Caki2 (cell line): ENCODE measurements at regions not wholly inside any gene's neighbourhood (a gene's known extent, or its start where the extent isn't known, plus 50 kb on each side); places are given as distances from the start of the nearest gene placed in this dataset.
"Not testable (repeated sequence)": the region's sequence is repeated elsewhere in the genome, so short reads cannot be mapped to it uniquely, and the experiment has no call there.

ENCODE experiments used
- DNase-seq: peaks from one replicate; pipeline ENCODE4 v3.0.0-alpha.2; 2015; ENCODE audit warnings: low read depth
- in situ Hi-C: cut with HindIII; loops from 2 replicates; pipeline ENCODE4 v1.10.0; 2016; ENCODE audit warnings: low sequenced_read_pairs, low pct_unique_long_range_greater_than_20kb, mixed read lengths

GRCh38 chr9:78127279-78128225 is 95.9 kb upstream of the GNAQ start:
- DNase-seq = no peak
- in situ Hi-C loops = no loop called here

- DNase-seq = no peak
- in situ Hi-C loops = no loop called here
Observed at GRCh38 chr9:78123808-78124207, 92.2 kb upstream of the GNAQ start.

GRCh38 chr9:78122631-78123030 is 91.0 kb upstream of the GNAQ start:
- no peak for DNase-seq
- in situ Hi-C loops = no loop called here

- peak; percentile 11 for DNase-seq
- in situ Hi-C loops = no loop called here
Observed at GRCh38 chr9:78121488-78121887, 89.9 kb upstream of the GNAQ start.

DNA sequence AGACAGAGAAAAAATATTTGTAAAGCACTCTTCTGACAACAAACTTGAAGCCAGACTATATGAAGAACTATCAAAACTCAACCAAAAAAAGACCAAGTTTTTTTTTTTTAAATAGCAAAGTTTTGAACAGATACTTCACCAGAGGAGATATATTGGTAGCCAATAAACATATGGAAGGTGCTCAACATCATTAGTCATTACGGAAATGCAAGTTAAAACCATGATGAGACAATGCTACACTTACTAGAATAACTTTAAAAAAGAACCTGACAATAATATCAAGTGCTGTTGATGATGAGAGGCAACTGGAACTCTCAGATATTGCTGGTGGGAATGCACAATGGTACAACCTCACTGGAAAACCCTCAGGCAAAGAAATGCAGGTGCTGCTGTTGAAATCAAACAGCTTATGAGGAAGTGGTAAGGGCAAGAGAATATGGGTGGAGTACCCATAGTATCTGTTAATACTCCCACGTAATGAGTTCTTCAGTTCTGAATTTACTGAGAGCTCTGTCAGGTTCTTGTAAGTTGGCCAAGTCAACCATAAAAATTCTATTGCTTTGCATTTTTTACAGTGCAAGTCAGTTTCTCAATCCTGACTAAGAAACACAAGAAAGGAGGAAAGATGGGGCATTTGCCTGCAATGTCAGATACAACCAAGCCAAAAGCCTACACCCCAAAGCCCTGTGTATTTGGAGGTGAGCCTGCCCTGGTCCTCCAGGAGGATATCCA is 87.3 kb upstream of the GNAQ start:
- no peak for DNase-seq
- in situ Hi-C loops = no loop called here

GRCh38 chr9:78115073-78115472 is 83.5 kb upstream of the GNAQ start:
- no peak for DNase-seq
- in situ Hi-C loops = no loop called here

DNA sequence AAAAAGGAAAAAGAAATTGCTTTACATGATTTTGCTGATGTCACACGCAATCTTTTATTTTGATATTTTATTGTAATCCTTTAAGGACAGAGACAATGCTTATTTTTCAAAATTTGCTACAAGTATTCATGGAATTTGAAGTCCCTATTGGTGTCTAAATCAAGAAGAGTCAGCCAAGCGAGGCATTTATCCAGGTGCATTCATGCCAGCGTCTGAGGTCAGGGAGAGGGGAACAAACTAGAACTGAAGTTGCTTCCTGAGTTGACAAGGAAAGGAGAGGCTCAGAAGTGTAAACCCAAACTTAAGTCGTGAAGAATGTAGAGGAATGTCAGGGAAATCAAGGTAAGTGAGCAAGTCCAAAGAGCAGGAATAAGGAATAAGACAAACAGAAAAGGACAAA is 83.0 kb upstream of the GNAQ start:
- DNase-seq = no peak
- in situ Hi-C loops = no loop called here

DNA sequence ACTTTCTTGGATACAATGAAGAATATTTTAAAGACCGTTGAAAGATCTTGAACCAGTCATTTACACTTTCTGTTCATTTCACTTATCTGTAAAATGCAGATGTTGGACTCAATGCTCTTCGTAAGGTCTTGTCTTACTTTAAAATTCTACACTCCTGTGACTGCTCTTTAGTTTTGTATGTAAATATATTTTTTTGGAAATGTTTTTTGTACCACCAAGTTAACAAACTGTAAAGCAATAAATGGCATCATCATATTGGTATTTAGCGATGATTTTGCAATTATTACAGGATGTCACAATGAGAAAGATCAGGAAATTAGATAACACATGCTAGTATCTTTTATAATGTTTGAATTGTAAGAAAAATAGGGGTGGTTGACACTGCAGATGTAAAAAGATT is 80.8 kb upstream of the GNAQ start:
- in situ Hi-C loops = no loop called here
- no peak for DNase-seq

GRCh38 chr9:78112004-78112403 is 80.4 kb upstream of the GNAQ start:
- DNase-seq = no peak
- in situ Hi-C loops = no loop called here

DNA sequence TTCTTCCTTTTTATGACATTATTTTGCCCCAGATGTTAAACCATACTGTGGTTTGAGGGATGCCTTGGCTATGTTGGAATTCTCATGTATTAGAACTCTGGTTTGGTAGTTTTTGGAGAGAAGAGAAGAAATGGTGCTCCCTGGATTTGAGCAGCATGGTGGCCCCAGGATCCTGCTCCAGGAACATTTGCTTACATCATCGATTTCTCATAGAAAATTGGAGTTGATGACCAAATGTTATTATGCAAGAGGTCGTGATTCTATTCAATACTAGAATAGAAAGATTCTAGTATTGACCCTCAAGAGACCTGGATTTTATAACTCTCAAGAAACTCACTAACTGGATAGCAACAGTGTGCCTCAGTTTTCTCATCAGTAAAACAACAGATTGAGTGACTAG is 77.5 kb upstream of the GNAQ start:
- DNase-seq = no peak
- in situ Hi-C loops = no loop called here

- in situ Hi-C loops, DNase-seq: not testable (repeated sequence)
Observed at GRCh38 chr9:78106586-78106985, 75.0 kb upstream of the GNAQ start.

GRCh38 chr9:78103971-78104433 is 72.4 kb upstream of the GNAQ start:
- in situ Hi-C loops = no loop called here
- DNase-seq = no peak

DNA sequence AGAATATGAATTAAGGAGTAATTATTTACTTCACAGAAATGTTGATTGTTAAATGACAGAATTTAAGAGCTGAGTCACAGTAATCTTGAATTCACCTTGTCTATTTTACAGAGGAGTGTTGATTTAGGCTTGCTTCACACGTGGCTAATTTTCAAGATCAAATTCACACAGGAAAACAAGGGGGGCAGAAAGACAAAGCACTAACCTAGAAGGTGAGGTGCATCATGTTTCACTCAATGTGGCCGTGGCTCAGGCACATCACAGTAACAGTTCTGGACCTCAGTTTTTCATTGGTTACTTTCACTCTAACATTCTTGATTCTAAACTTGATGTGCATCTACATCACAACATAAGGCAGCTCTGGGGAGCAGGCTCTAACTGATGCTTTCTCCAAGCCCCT is 69.6 kb upstream of the GNAQ start:
- in situ Hi-C loops = no loop called here
- DNase-seq = no peak

GRCh38 chr9:78097541-78097940 is 65.9 kb upstream of the GNAQ start:
- DNase-seq = no peak
- in situ Hi-C loops = no loop called here

DNA sequence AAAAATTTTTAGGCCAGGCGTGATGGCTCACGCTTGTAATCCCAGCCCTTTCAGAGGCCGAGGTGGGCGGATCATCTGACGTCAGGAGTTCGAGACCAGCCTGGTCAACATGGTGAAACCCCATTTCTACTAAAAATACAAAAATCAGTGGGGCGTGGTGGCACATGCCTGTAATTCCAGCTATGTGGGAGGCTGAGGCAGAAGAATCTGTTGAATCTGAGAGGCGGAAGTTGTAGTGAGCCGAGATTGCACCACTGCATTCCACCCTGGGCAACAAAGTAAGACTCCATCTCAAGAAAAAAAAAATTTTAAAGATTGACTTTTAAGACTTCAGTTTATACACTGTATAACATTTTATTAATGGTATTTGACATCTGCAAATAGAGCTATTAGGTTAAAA is 60.1 kb upstream of the GNAQ start:
- in situ Hi-C loops = no loop called here
- DNase-seq = no peak

- in situ Hi-C loops = no loop called here
Observed at GRCh38 chr9:78089111-78089510, 57.5 kb upstream of the GNAQ start.

GRCh38 chr9:78088190-78088589 is 56.6 kb upstream of the GNAQ start:
- in situ Hi-C loops, DNase-seq: not testable (repeated sequence)

More at GRCh38 chr9:78089111-78089510, 57.5 kb upstream of the GNAQ start:
- no peak for DNase-seq
